HPDE6-E6E7 (cell line): ENCODE measurements at regions not wholly inside any gene's neighbourhood (a gene's known extent, or its start where the extent isn't known, plus 50 kb on each side); places are given as distances from the start of the nearest gene placed in this dataset.
A peak's percentile ranks its signal among the peaks of the same experiment; 100 is the strongest.

Source experiments
- DNase-seq: peaks from one replicate; pipeline ENCODE4 v3.0.0; 2011; ENCODE audit warnings: missing footprints; ENCODE audit errors: extremely low spot score

- peak; percentile 69 for DNase-seq
Observed at GRCh38 chr18:73235491-73235890, 367.7 kb upstream of the NETO1 start.

DNA sequence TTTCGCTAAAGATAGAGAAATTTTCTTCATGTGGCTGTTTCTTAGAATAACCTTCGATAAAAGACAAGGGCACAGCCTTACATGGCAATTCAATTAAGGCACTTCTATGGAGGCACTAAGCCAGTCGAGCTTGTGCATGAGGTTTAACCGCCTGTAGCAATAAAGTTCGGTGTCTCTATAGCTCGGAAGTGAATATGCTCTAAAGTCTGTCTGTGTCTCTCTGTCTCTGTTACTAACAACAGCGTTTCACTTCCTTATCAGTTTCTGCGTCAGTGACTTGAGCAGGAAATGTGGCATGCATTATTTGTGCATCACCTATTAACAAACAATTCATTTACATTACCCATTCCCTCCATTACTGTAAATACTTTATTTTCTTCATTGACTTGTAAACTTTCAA, 365.1 kb upstream of the NETO1 start:
- no peak for DNase-seq

DNA sequence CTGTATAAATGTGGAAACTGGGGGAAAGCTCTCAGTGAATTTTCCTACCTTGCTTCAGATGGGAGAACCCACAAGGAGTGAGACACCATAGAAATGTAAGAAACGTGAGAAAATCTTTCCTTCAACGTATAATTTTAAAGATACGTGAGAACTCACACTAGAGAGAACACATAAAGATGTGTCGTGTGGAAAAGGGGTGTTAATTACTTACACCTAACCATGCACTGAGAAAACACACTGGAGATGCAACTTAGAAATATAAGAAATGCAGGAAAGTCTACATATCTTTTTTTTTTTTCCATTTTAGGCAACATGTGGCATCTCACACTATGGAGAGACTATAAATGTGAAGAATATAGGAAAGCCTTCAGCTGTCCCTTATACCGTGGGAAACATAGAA, 352.9 kb upstream of the NETO1 start:
- DNase-seq: no peak

GRCh38 chr18:73218293-73218692, 350.5 kb upstream of the NETO1 start:
- no peak for DNase-seq

DNA sequence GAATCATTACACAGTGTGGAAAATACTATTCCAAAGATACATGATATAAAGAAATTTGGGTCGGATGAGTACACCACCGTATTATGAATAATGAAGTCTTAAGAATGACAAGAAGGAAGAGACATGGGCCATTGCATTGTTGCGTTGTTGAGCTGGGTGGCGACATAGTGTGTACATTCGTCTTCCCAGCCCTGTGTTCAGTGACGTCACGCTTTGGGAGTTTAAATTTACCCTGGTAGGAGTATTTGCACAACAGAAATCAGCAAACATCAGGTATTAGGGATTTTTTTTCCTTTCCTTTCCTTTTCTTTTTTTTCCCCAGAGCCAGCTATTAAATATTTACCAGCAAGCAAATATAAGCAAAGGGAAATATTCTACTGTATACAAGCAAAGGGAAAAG, 347.2 kb upstream of the NETO1 start:
- DNase-seq: no peak

DNA sequence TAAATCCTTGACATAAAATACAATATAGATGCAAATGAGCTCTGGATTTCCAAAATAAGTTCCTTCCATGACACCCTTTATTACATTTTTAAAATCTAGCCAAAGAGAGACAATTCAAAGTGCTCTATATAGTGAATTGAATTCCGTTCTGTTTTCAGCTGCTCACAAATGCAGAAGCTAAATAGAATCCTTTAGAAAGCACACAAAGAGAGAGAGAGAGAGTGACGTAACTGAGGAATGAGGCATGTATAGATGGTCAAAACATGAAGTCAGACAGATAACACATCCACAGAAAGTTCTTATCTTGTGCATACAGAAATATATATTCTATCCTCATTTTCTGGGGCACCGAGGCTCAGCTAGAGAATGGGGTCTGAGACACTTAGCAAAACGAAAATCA, 344.7 kb upstream of the NETO1 start:
- DNase-seq: no peak

DNA sequence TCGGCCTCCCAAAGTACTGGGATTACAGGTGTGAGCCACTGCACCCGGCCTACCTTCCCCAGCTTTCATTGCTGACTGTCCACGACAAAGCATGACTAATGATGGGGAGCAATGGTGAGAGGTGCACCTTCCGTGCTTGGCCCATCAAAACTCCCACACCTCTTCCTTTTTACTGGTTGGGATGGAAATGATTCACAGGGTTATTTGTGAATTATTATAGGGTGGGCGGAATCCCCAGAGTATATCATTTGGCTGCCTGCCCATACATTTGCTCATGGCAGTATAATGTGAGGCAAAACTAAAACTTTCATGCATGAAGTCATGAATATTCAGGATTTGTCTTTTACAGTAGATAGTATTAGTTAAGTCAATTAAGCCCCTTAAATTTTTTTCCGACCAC, 334.2 kb upstream of the NETO1 start:
- DNase-seq: no peak

DNA sequence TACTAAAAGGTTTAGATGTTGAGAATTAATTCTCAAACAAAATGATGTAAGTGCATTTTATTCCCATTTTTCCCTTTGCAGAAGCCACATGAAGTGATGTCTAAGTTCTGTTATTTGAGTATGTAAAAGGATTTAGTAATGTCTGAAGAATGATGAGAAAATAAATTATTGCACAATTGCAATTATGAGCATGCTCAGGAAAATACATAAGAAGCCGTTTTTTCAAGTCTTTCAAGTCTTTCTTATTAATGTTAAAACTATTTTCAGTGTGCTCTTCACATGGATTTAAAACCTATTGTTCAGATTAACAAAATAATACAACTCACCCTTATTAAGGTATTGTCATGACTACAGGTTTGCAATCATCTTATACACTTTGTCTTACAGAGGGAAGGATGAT, 331.4 kb upstream of the NETO1 start:
- DNase-seq: no peak

GRCh38 chr18:73189718-73190117, 321.9 kb upstream of the NETO1 start:
- no peak for DNase-seq

DNA sequence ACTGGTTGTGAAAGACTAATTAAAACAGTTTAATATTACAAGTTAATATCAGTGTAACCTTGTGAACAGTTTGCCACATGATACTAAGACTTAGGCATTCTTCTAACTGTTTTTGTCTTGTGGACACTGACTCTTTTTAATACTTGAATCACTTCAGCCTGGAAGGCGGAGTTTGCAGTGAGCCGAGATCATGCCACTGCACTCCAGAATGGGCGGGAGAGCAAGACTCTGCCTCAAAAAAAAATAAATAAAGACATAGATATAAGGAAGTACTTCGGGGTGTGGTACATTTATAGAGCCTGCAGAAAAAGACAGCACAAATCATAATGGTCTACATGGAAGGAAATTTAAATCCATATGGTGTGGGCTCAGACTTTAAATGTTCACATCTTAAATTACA, 300.4 kb upstream of the NETO1 start:
- no peak for DNase-seq

DNA sequence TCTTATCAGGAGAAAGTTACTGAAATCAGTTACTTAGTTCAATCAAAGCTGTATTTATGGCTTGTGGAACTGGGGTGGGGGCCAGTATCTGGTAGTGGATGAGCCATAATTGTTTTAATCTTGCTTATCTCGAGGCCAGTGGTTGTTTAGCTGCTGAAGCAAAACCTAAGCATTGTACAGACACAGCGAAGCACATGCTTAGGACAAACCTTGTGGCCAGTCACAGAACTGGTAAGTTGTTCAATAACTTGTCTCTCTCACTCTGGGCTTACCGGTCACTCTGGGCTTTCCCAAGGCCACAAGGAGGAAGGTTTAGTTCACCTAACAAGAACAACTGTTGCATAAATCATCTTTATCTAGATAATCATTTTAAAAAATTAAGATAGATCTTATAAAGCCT, 296.6 kb upstream of the NETO1 start:
- DNase-seq: no peak

DNA sequence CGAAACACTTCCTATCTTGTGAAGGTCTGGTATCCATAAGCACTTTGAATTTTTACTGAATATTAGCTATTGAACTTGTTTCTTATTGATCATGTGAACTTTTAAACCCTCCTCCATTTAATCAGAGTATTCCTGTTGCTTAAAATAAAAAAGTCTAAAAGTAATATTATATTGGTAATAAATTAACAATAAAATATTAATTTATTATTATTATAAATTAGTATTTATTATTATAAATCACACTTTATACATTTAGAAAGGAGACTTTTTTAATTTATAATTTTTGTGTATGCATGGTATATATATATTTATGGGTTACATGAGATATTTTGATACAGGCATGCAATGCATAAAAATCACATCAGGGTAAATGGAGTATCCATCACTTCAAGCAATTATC, 295.4 kb upstream of the NETO1 start:
- DNase-seq: no peak

GRCh38 chr18:73156117-73156516, 288.3 kb upstream of the NETO1 start:
- no peak for DNase-seq

DNA sequence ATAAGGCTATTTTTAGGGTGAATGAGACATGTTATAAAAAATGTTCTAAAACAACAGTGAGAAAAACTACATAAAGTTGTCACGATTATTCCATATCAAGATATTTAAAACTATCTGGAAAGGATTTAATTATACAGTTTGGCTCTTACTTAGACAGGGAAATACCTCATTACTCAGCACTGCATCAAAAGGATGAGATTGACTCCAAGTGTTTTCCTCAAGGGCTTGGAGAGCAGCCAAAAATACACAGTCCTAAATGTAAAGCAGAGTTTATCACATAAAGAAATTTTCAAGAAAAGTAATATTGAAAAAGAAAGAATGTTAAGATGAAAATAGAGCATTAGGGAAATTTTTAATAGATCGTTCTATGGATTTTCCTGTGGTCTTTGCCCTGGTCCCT, 285.5 kb upstream of the NETO1 start:
- peak; percentile 14 for DNase-seq

- DNase-seq: no peak
Observed at GRCh38 chr18:73151086-73151485, 283.3 kb upstream of the NETO1 start.

DNA sequence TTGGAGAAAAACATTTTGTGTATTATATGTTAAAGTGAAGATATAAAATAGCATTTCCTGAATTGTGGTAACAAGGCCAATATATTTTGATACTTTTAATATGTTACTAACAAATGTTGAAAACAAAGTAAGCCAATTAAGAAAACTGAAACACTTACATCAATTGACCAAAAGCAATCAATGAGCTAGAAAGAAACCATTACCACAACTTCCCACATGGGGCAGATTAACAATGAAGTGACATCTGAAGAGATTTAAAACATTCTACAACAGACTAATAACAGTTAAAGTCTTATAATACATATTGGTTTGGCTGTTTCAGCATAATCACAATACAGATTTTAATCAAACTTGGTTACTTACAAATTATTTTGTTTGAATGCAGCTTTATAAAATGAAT, 282.4 kb upstream of the NETO1 start:
- no peak for DNase-seq

DNA sequence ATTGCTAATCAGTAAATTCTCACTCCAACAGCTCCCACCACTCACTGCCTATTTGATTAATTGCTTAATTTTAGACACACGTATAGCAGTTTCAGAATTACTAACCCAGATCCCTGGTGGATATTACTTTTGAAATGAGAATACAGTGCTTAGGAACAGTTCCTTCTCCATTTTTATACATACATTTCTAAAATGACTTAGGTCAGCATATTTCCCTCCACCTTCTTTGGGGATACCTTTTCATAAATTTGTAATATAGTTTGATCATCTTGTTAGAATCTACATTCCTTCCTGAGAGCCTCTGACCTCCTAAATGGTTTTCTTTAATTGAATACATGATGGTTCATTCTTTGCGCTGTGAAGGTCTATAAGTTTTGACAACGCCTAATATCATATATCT, 279.8 kb upstream of the NETO1 start:
- no peak for DNase-seq

- DNase-seq: no peak
Observed at GRCh38 chr18:73144030-73144429, 276.2 kb upstream of the NETO1 start.

DNA sequence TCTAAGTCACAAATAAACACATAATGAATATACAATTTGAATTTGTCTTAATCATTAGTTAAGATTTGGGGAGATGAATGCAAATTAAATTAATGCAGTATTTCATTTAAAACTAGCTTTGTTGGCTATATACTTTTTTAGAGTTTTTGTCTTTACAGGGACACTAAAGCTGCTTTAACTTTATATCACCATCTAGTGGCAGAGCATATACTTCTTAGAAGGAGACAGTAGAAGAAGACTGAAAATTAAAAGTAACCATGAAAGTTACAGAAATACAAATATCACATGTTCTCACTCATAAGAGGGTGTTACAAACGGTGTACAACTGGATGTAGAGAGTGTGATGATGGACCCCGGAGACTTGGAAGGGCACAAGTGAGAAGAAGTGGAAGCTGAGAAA, 268.3 kb upstream of the NETO1 start:
- DNase-seq: peak; percentile 10

GRCh38 chr18:73124175-73124574, 256.4 kb upstream of the NETO1 start:
- DNase-seq: no peak

GRCh38 chr18:73121207-73121606, 253.4 kb upstream of the NETO1 start:
- DNase-seq: no peak

GRCh38 chr18:73120626-73121025, 252.8 kb upstream of the NETO1 start:
- DNase-seq: no peak

- no peak for DNase-seq
Observed at GRCh38 chr18:73119574-73119973, 251.8 kb upstream of the NETO1 start.

DNA sequence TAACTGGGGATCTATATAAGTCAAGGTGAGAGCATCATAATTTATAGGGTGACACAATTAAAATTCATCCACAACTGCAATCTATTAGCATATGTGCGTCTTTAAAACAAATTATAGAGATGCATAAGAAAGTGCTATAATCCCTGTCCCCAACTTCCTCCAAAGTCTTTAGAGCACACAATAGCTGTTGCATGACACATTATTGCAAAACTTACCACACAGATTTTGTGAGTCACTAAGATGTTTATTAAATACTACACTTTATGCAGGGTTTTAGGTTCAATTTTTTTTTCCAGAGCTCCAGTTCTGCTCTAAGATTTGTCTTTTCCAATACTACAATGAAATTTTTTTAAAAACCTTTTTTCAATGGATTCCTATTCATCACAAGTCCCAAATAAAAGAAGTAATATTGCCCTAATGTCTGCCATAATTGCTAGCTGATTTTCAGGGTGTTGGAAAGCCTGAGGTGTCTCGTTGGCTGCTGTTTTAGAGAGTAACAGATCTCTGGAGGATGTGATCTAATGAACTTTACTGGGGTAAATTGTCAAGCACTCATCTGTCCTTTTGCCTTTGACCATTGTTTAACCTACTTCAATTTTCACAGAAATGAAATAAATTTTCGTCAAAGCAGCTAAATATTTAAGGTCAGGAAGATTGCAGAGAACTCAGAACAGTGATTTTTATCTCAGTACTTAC, 250.5 kb upstream of the NETO1 start:
- peak; percentile 29 for DNase-seq
